GM12874 (cell line): ENCODE measurements at regions not wholly inside any gene's neighbourhood (a gene's known extent, or its start where the extent isn't known, plus 50 kb on each side); places are given as distances from the start of the nearest gene placed in this dataset.

Experiments used
- TF ChIP-seq, protein P1 (sequence below): IDR thresholded peaks from 2 replicates; pipeline ENCODE4 v1.5.1; 2011; ENCODE audit warnings: low read depth, mild to moderate bottlenecking, control low read depth, low read length, moderate library complexity; ENCODE audit not compliant: insufficient read depth

DNA sequence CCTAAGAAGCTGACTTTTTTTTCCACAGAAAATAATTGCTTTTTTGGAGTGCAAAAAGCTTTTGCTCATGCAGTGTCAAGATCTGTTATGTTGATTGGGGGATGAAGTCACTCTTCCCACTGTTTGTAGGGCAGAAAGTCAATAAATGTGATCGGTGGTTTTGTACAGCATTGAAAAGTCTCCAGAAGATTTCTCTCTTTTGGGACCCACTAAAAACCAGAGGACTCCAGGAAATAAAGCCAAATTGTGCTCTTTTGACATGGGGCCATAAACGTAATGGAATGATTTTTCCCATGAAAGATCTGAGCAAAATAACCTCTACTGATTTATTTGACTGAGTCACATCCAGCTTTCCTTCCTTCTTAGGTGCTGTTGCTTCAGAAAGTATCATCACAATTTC is 122.5 kb downstream of the SNAPC1 start:
- TF ChIP-seq, protein P1, sequence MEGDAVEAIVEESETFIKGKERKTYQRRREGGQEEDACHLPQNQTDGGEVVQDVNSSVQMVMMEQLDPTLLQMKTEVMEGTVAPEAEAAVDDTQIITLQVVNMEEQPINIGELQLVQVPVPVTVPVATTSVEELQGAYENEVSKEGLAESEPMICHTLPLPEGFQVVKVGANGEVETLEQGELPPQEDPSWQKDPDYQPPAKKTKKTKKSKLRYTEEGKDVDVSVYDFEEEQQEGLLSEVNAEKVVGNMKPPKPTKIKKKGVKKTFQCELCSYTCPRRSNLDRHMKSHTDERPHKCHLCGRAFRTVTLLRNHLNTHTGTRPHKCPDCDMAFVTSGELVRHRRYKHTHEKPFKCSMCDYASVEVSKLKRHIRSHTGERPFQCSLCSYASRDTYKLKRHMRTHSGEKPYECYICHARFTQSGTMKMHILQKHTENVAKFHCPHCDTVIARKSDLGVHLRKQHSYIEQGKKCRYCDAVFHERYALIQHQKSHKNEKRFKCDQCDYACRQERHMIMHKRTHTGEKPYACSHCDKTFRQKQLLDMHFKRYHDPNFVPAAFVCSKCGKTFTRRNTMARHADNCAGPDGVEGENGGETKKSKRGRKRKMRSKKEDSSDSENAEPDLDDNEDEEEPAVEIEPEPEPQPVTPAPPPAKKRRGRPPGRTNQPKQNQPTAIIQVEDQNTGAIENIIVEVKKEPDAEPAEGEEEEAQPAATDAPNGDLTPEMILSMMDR, result no peak

DNA sequence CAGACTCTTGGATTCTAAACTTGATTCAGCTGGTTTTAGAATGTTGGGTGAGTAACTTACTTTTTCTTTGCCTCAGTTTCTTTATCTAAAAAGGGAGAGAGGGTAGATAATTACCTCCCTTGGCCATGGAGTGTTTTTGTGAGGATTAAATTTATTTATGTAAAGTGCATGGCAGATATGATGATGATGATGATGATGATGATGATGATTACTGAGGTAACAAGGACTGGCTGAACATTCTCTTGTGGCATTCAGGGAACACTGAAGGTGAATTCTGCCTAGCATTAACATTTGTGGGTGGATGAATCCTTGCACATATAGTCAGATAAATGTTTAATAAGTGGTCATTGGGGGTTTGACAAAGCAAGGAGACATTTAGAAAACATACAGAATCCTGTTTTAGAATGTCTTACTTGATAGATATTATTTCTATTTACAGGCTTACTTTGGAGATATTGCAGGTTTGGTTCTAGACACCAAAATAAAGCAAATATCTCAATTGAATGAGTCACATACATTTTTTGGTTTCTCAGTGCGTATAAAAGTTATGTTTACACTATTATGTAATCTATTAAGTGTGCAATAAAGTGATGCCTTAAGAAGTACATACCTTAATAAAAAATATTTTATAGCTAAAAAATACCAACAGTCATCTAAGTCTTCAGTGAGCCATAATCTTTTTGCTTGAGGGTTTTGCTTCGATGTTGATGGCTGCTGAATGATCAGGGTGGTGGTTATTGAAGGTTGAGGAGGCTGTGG is 123.2 kb downstream of the SNAPC1 start:
- TF ChIP-seq, protein P1, result no peak

DNA sequence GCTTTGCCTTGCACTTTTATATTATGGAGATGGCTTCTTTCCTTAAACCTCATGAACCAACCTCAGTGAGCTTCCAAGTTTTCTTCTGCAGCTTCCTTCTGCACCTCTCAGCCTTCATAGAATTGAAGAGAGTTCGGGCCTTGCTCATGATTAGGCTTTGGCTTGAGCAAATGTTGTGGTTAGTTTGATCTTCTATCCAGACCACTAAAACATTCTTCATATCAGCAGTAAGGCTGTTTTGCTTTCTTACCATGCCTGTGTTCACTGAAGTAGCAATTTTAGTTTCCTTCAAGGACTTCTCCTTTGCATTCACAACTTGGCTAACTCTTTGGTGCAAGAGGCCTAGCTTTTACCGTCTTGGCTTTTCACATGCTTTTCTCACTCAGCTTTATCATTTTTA is 125.4 kb downstream of the SNAPC1 start:
- TF ChIP-seq, protein P1, result no peak

DNA sequence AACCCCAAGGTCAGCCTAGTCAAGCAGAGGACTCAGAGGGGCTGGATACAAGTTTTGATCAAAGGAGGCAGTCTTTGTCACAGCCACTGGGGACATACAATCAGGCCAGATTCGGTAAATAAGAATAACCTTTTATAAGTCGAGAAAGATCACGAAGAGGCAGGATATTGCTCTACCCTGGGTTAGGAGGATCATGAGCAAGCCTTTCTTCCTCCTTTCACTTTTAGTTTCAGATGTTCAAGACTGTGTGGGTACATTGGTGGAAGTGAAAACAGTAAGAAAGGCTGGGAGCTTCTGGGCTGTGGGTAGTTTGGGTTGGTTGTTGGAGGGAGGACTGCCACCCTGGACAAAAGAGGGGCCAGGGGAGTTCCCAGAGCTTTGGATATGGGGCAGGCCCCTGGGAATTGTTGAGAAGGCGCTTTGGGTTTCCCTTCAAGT is 127.7 kb downstream of the SNAPC1 start:
- TF ChIP-seq, protein P1, result peak; percentile 23; the same call in 1 of the 2 replicates

DNA sequence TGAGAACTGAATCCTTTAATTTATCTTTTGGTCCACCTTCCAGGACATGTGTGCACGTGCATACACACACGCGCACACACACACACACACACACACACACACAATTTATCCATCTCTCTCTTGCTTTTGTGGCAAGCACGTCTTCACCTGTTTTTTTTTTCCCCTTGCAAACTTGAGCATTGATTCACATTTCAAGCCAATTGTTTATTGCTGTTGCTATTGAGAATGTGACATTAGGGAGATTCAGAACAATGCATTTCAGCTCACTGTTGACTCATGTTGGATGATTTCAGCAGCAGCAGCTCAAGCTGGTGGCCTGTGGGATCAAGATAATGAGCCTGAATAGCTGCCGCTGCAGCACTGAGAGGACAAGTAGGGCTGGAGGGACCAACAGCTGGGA is 128.9 kb downstream of the SNAPC1 start:
- TF ChIP-seq, protein P1, result no peak

DNA sequence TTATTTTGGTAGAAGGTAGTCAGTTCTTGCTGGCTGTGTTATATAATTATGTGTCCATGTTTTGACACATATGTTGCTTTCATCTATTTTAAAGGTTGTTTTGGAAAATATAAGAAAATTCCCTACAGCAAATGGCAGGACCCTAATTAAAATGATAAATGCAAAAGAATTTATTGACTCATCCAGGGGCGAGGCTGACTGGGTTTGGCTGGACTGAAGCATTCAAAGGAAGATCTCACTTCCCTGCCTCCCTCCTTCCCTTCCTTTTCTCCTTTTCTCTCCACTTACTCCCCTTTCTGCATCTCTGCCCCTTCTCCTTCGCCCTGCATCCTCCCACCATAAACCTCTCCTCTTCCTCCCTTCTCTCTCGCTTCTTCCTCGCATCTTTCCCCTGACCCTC is 129.6 kb downstream of the SNAPC1 start:
- TF ChIP-seq, protein P1, result no peak

DNA sequence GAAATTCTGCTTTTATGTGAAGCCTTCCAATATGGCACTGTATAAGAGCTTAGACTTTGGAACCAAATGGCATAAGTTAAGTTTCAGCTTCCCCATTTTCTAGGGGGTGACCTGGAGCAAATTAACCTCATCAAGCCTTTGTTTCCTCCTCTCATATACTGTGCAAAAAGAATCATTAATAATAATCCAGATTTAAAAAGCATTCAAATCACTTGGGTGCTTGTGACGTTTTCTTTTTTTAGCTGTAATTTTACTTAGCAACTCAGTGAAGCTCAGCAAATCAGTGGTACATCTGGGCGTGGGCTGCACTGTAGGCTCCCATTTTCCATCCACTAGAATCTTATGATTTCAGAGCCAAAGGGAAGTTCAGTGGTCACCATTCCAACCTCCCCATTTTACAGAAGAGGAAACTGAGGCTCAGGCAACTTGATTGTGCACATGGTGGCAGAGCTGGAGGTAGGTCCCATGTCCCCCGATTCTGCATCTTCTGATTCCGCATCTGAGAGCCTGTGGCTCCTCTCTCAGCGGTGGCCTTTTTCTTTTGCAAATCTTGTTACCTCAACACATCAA is 131.2 kb downstream of the SNAPC1 start:
- TF ChIP-seq, protein P1, result no peak
